HG03196 (cell line): ENCODE measurements at regions not wholly inside any gene's neighbourhood (a gene's known extent, or its start where the extent isn't known, plus 50 kb on each side); places are given as distances from the start of the nearest gene placed in this dataset.
"Not testable (repeated sequence)": the region's sequence is repeated elsewhere in the genome, so short reads cannot be mapped to it uniquely, and the experiment has no call there.

ENCODE experiments used
- ATAC-seq: cut with Tn5 transposase; IDR thresholded peaks from one replicate; pipeline ENCODE4 v1.9.1; 2021; ENCODE audit not compliant: unreplicated experiment

DNA sequence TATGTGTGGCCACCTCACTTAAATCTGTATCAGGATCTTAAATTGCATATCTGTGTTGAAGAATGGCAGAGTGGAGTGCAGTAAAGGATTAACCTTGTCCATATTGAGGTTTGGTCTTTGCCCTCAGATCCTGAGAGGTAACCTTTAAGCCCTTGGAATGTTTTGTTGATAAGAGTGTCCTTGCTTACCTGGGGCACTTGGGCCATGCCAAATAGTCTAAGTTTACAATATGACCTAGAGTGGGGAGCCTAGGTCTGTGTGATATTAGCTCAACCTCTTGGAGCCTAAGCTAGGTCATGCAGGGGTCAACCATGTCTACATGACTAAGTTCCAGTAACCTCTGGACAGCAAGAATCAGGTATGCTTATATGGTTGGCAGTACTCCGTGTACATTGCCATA, 792.5 kb downstream of the DIAPH3 start:
- no peak for ATAC-seq

GRCh38 chr13:59373341-59373740, 790.4 kb downstream of the DIAPH3 start:
- no peak for ATAC-seq

DNA sequence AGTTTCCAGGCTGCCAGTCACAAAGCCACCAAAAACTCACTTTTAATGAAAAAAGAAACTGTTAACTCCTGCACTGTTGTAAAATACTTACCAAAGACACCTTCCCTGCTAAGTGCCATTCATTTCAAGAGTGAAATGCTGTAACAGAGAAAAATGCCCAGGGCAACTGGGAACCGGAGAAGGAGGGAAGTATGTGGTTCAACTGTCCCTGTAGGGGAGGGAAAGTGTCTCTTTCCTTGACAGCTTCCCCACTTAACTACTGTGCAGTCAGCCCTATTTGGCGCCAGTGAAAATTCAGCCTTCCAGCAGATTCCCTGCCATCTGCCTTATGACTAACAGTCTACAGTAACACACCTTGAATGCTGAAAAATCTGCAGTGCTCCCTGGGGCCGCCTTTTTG, 789.0 kb downstream of the DIAPH3 start:
- ATAC-seq, result no peak

GRCh38 chr13:59384154-59384553, 779.6 kb downstream of the DIAPH3 start:
- no peak for ATAC-seq

DNA sequence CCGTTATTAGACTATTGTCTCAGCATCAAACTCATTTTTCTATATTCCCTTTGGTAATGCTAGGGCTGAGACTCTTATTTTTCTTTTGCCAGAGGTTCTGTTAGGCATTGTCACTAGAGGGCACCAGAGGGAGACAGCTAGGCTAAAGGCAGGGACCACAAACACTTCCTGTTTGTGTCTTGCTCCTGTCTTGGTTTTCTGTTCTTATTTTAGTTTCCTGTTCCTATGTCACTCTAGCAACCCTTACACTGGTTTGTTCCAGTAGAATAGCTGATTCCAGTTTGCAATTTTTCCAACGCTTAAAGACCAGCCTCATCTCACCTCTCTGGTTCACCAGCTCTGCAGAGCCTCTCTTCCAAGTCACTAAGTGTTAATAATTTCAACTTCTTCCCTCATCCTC, 772.0 kb downstream of the DIAPH3 start:
- ATAC-seq, result peak; percentile 99

GRCh38 chr13:59392328-59392727, 771.4 kb downstream of the DIAPH3 start:
- no peak for ATAC-seq

GRCh38 chr13:59394496-59394895, 769.2 kb downstream of the DIAPH3 start:
- ATAC-seq, result no peak

GRCh38 chr13:59398127-59398526, 765.6 kb downstream of the DIAPH3 start:
- no peak for ATAC-seq

DNA sequence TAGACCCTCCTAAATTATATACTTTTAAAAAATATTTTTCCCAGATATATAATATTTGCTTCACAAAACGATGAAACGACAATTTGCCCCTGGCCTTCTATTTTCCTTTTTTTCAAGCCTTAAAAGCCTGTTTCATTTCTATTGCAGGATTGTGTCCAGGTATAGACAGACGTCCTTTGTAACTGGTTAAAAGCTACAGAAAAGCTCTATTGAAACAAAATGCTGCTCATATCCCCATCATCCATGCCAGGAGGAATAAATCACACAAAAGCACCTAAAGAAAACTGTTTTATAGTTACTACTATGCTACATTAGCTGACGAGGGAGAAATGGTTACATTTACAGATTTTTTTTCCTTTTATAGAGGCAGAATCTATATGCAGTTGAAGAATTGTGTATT, 765.1 kb downstream of the DIAPH3 start:
- no peak for ATAC-seq

DNA sequence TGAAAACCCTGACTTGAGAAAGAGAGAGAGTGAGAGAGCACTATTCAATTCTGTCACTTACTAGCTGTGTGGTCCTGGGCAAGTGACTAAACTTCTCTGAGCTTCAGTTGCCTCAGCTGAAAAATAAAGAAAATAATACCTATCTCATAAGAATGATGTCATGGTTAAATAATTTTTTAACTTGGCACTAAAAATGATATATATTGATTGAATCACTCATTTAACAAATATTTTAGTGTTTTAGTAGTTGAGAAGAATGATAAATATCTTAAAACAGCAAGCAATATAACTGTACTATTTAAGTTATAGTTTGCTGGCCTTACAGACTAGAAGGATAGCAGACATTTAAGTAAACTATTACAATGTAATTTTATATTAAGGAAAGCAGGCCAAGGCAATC, 764.2 kb downstream of the DIAPH3 start:
- no peak for ATAC-seq

GRCh38 chr13:59404331-59404730, 759.4 kb downstream of the DIAPH3 start:
- no peak for ATAC-seq

DNA sequence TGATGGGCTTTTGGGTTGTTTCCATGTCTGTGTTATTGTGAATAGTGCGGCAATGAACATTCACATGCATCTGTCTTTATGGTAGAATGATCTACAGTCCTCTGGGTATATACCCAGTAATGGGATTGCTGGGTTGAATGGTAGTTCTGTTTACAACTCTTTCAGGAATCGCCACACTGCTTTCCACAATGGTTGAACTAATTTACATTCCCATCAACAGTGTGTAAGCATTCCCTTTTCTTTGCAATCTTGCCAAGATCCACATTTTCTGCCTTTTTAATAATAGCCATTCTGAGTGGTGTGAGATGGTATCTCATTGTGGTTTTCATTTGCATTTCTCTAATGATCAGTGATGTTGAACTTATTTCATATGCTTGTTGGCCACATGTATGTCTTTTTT, 756.5 kb downstream of the DIAPH3 start:
- ATAC-seq, result not testable (repeated sequence)

DNA sequence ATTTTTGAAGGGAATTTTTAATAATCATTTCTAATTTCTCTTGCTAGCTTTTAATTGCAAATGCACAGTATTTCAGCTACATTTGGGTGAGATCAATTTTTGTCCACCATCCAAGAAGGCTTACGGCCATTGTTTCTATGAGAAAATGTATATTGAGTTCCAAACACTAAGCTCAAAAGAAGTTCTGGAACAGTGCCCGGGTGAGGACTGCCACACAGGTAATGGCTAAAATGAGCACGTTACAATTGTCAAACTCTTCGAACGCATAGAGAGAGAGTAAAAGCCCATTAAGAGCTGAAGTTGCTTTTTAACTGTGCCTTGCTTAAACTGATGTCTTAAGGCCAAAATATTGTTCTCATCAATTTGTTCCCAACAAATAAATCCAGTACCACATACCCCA, 755.0 kb downstream of the DIAPH3 start:
- ATAC-seq, result no peak

DNA sequence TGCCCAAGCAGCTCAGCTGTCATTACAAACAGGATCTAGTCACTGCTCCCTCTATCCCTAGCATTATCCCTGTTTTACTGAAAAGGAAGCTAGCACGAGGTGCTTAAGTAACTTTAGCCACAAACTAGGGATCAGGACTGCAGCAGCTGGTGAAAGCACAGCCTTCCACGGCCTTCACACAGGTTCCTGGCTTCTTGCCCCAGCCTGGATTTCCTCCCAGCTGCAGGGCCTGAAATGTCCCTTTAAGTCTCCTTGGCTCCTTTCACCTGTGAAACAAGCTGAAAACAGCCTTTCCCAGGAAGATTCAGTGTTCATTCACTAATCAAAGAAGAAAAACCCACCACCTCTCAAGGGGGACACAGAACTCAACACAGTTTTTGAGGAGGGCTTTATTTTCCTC, 754.5 kb downstream of the DIAPH3 start:
- ATAC-seq, result no peak

- ATAC-seq, result no peak
Observed at GRCh38 chr13:59409634-59410200, 754.0 kb downstream of the DIAPH3 start.

DNA sequence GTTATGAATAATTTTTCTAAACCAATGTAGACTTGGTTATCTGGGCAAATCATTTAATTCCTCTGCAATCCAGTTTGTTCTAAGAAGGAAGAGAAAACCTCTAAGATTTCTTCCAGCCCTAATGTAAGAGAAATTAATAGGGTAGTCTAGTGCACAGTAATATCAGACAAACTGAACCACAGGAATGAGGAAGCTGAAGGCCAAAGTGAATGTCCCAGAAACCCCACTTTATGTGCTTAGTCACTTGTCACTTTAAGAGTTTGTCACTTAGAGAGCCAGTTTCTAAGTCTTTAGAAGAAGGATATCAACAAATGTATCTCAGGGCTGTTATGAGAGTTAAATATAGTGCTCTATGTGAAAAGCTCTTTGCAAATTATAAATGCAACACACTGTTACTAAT, 750.6 kb downstream of the DIAPH3 start:
- no peak for ATAC-seq

DNA sequence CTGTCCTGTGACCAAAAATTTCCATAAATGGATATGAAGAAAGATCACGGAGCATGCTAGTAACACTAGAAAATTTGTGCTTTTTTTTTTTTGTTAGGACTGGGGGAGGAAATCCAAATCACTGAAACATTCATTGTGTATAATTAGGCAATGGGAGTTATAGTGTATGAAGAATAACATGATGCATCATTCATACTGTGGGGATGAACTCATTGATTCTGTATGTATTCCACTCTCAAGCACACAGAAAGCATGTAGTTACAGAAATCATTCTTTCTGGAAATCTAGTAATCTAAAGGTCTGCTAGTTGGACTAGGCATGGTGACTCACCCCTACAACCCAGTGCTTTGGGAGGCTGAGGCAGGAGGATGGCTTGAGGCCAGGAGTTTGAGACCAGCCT, 749.7 kb downstream of the DIAPH3 start:
- ATAC-seq, result no peak

- ATAC-seq, result no peak
Observed at GRCh38 chr13:59415498-59415897, 748.2 kb downstream of the DIAPH3 start.

DNA sequence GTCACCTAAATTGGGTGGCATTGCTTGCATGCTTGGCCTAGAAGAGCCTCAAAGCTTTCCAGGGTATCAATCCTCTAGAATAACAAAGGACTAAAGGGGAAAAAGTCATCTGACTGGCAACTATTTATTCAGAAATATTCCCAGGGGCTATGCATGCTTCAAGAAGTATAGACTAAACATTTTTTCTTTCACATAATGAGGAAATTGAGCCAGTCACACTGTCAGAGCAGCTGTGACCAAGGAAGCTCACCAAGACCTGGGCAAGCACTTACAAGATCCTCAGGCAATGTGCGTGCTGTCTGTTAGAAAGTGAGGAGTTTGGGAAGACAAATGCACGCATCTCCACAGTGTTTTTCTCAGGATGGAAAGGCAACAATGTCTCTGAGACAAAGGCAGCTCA, 747.2 kb downstream of the DIAPH3 start:
- ATAC-seq, result no peak

DNA sequence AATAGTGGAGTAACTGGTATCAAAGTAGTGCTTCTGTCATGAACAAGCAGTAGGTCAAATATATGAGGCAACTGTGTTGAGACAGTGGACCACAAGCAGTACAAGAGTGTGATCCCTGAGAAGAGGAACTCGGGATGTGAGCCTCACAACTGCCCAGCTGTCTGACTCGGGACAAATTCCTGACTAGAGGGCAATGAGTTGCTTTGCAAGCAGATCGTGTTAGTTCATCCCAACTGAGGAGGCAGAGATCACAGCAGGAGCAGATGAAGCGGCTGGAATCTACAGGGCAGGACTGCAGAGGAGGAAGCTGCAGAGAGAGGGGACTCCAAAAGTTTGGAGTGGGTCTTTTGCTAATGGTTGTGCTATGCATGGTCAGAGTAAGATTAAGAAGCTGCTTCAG, 741.1 kb downstream of the DIAPH3 start:
- ATAC-seq, result no peak

DNA sequence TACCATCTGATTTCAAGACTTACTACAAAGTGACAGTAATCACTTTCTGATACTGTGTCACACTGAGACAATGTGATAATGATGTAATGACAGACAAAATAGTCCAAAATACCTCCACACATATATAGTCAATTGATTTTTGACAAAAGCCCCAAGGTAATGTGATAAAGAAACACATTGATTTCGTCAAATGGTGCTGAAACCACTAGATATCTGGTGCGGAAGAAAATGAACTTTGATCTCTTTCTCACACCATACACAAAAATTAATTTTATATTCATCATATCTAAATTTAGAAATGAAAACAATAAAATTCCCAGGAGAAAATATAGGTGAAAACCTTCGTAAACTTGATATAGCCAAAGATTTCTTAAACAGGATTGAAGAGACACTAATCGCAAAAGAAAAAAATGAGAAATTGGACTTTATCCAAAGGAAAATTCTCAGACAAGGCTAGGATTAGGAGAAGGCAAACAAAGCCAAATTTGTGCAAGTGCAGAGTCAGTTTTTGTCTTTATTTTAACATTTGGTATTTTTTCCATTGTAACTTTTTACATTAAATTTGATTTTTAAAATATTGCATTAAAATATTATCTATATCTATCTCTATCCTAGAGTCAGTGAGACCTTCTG, 739.9 kb downstream of the DIAPH3 start:
- ATAC-seq, result no peak

- no peak for ATAC-seq
Observed at GRCh38 chr13:59424661-59425060, 739.1 kb downstream of the DIAPH3 start.

GRCh38 chr13:59425211-59425741, 738.5 kb downstream of the DIAPH3 start:
- no peak for ATAC-seq
